HepG2 (cell line): ENCODE measurements at regions not wholly inside any gene's neighbourhood (a gene's known extent, or its start where the extent isn't known, plus 50 kb on each side); places are given as distances from the start of the nearest gene placed in this dataset.

Source experiments
- ATF3 ChIP-seq: sonication (generic); formaldehyde crosslinking; IDR thresholded peaks from 2 replicates; pipeline ENCODE4 v1.4.0; 2020; ENCODE audit warnings: missing genetic modification reagents
- ATF7 ChIP-seq, 2 experiments: fragments of 450-650 bp in 1 of 2; sonication (generic) in 1 of 2; formaldehyde crosslinking in 1 of 2; IDR thresholded peaks; 2 replicates each; pipeline versions ENCODE4 v1.4.0 to v1.6.1; 2016 to 2020; ENCODE audit warnings: antibody characterized with exemption in 1 of 2, mild to moderate bottlenecking in 1 of 2, missing genetic modification reagents in 1 of 2
- BHLHE40 ChIP-seq: IDR thresholded peaks from 2 replicates; pipeline ENCODE4 v1.6.1; 2011; ENCODE audit warnings: low read length, improper control_type of control experiment
- CHD4 ChIP-seq: fragments of 200-600 bp; sonication (generic); IDR thresholded peaks from 2 replicates; pipeline ENCODE4 v1.7.0; 2017; ENCODE audit warnings: mild to moderate bottlenecking, low read length, borderline replicate concordance
- POLR2A ChIP-seq, 2 experiments: IDR thresholded peaks; 2 replicates each; pipeline ENCODE4 v1.6.1; 2011; ENCODE audit warnings: low read depth in 2 of 2, low read length in 2 of 2, mild to moderate bottlenecking in 1 of 2, moderate library complexity in 1 of 2; ENCODE audit not compliant: insufficient read depth in 1 of 2
- RAD21 ChIP-seq: fragments of 450-650 bp; formaldehyde crosslinking; IDR thresholded peaks from 2 replicates; pipeline ENCODE4 v1.5.0; 2020; ENCODE audit warnings: mild to moderate bottlenecking
- RELA ChIP-seq: sonication (generic); formaldehyde crosslinking; IDR thresholded peaks from 2 replicates; pipeline ENCODE4 v1.4.0; 2020; ENCODE audit warnings: missing genetic modification reagents
- WIZ ChIP-seq: sonication (generic); formaldehyde crosslinking; IDR thresholded peaks from 2 replicates; pipeline ENCODE4 v1.5.1; 2020; ENCODE audit warnings: mild to moderate bottlenecking, missing genetic modification reagents
- TF ChIP-seq, protein P1 (sequence below): sonication (generic); formaldehyde crosslinking; IDR thresholded peaks from 2 replicates; pipeline ENCODE4 v1.5.0; 2020; ENCODE audit warnings: mild to moderate bottlenecking, missing genetic modification reagents, moderate library complexity

DNA sequence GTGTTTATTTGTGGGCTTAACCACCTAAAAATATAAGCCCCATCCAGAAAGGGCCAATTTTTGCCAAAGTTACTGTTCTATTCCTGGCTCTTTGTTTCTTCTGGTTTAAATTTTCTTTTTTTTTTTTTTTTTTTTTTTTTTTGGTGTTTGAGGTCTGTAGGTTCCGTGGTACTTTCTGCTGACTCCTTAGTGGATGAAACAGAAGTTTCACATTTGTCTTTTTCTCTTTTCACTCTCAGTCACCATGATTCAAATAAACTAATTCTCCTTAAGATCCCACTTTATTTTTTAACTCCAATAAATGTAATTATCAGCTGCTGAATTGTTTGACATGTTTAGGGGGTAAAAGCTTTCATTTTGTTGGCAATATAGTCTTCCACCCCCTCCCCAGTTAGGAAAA lies 322.3 kb downstream of the CHRM3 start:
- TF ChIP-seq ATF3 (CRISPR knock-in tag) (no peak), BHLHE40 (no peak), WIZ (CRISPR knock-in tag) (no peak), POLR2A (IDR thresholded peaks at IDR 0.05; ENCODE audit: insufficient read depth in 1 of 2, low read depth in 2 of 2, low read length in 2 of 2) (no peak), RAD21 (CRISPR knock-in tag) (no peak), CHD4 (no peak), ATF7 (IDR thresholded peaks at IDR 0.05) (no peak), ATF7 (CRISPR knock-in tag; IDR thresholded peaks at IDR 0.05) (no peak), RELA (no peak)
- TF ChIP-seq, protein P1, sequence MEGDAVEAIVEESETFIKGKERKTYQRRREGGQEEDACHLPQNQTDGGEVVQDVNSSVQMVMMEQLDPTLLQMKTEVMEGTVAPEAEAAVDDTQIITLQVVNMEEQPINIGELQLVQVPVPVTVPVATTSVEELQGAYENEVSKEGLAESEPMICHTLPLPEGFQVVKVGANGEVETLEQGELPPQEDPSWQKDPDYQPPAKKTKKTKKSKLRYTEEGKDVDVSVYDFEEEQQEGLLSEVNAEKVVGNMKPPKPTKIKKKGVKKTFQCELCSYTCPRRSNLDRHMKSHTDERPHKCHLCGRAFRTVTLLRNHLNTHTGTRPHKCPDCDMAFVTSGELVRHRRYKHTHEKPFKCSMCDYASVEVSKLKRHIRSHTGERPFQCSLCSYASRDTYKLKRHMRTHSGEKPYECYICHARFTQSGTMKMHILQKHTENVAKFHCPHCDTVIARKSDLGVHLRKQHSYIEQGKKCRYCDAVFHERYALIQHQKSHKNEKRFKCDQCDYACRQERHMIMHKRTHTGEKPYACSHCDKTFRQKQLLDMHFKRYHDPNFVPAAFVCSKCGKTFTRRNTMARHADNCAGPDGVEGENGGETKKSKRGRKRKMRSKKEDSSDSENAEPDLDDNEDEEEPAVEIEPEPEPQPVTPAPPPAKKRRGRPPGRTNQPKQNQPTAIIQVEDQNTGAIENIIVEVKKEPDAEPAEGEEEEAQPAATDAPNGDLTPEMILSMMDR (CRISPR knock-in tag) = no peak
